GM19035 (cell line): ENCODE measurements at regions not wholly inside any gene's neighbourhood (a gene's known extent, or its start where the extent isn't known, plus 50 kb on each side); places are given as distances from the start of the nearest gene placed in this dataset.
A peak's percentile ranks its signal among the peaks of the same experiment; 100 is the strongest.

Experiments
- ATAC-seq: cut with Tn5 transposase; IDR thresholded peaks from one replicate; pipeline ENCODE4 v1.9.1; 2021; ENCODE audit not compliant: unreplicated experiment

GRCh38 chr2:144285324-144285723, 234.6 kb downstream of the ZEB2 start:
- ATAC-seq: no peak

GRCh38 chr2:144281476-144281875, 238.4 kb downstream of the ZEB2 start:
- no peak for ATAC-seq

GRCh38 chr2:144280009-144280408, 239.9 kb downstream of the ZEB2 start:
- no peak for ATAC-seq

- no peak for ATAC-seq
Measured at GRCh38 chr2:144279165-144279564, 240.8 kb downstream of the ZEB2 start.

- no peak for ATAC-seq
Measured at GRCh38 chr2:144277622-144278354, 242.1 kb downstream of the ZEB2 start.

GRCh38 chr2:144275340-144275739, 244.6 kb downstream of the ZEB2 start:
- no peak for ATAC-seq

- ATAC-seq: no peak
Measured at GRCh38 chr2:144274131-144274530, 245.8 kb downstream of the ZEB2 start.

- ATAC-seq: no peak
Measured at GRCh38 chr2:144270951-144271350, 249.0 kb downstream of the ZEB2 start.

- no peak for ATAC-seq
Measured at GRCh38 chr2:144268036-144268678, 251.8 kb downstream of the ZEB2 start.

- peak; percentile 89 for ATAC-seq
Measured at GRCh38 chr2:144267239-144267638, 252.7 kb downstream of the ZEB2 start.

GRCh38 chr2:144265654-144266053, 254.3 kb downstream of the ZEB2 start:
- no peak for ATAC-seq

- no peak for ATAC-seq
Measured at GRCh38 chr2:144261966-144262365, 258.0 kb downstream of the ZEB2 start.

GRCh38 chr2:144261336-144261735, 258.6 kb downstream of the ZEB2 start:
- no peak for ATAC-seq

- no peak for ATAC-seq
Measured at GRCh38 chr2:144259332-144259731, 260.6 kb downstream of the ZEB2 start.

GRCh38 chr2:144258154-144258553, 261.8 kb downstream of the ZEB2 start:
- no peak for ATAC-seq

- ATAC-seq: no peak
Measured at GRCh38 chr2:144256996-144257707, 262.8 kb downstream of the ZEB2 start.

- ATAC-seq: no peak
Measured at GRCh38 chr2:144254342-144255235, 265.3 kb downstream of the ZEB2 start.

- no peak for ATAC-seq
Measured at GRCh38 chr2:144253743-144254142, 266.2 kb downstream of the ZEB2 start.

- ATAC-seq: no peak
Measured at GRCh38 chr2:144252694-144253093, 267.2 kb downstream of the ZEB2 start.

GRCh38 chr2:144249035-144249637, 270.8 kb downstream of the ZEB2 start:
- ATAC-seq: peak; percentile 48
